ENCODE measurements at regions not wholly inside any gene's neighbourhood (a gene's known extent, or its start where the extent isn't known, plus 50 kb on each side); places are given as distances from the start of the nearest gene placed in this dataset.

DNA sequence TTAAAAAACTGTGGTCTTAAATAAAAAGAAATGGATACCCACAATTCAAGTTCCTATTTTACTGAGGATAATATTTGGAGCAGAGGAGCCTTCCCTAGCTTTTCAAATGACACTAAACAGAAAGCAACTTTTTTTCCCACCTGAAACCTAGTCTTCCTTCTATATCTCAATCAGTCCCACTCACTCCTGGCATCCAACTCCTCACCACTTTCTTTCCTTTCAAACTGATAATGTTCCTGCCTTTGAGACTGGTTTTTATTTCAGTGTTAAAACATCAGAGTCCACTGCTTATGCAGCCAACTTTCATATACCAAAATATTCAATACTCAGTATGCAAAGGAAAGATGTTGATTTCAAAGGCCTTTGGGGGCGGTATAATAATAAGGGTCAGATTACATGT lies 225.6 kb downstream of the GXYLT1 start:
- H3K27ac ChIP-seq (ENCODE audit: low read length) = no peak overlapping the region
- H3K4me3 ChIP-seq (ENCODE audit: low read length) = no peak overlapping the region

DNA sequence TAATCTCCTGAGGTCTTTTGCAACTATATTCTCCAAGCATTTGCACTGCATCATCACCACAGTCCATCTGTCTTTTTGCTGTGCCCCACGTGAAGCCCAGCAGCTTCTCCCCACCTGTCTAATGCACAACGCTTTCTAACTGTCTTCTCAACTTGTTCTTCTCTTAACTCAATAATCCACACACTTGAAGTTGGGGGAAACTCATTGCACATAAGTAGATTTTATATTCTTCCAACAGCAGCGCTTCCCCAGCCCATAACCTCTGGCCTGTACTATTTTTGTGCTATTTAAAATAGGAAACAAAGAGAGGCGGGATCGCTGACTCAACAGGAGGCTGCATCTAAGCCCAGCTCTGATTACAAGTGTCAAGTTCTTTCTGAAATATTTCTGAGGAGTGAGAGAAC lies 226.7 kb downstream of the GXYLT1 start:
- no peaks in the 10 kb centered on the region for H3K27me3 ChIP-seq (ENCODE audit: control insufficient read depth, insufficient read depth, low read length)
- peaks cover 2% of the 10 kb centered on the region for H3K4me1 ChIP-seq (ENCODE audit: control insufficient read depth, insufficient read depth, low read length)
- no peak overlapping the region for H3K27ac ChIP-seq (ENCODE audit: low read length)
- H3K36me3 ChIP-seq (ENCODE audit: control insufficient read depth, insufficient read depth, low read length) = no peaks in the 10 kb centered on the region
- DNase-seq = peak; percentile 26
- WGBS (ENCODE audit: insufficient coverage) = 35% methylated on average over 2 of the region's 5 CpGs
- H3K4me3 ChIP-seq (ENCODE audit: low read length) = no peak overlapping the region
- no peaks in the 10 kb centered on the region for H3K9me3 ChIP-seq (replicated peaks; ENCODE audit: control insufficient read depth, low read depth, low read length)

More for the DNA sequence above, 225.6 kb downstream of the GXYLT1 start:
- H3K9me3 ChIP-seq (replicated peaks; ENCODE audit: control insufficient read depth, low read depth, low read length) = no peaks in the 10 kb centered on the region
- H3K27me3 ChIP-seq (ENCODE audit: control insufficient read depth, insufficient read depth, low read length) = no peaks in the 10 kb centered on the region
- peaks cover 2% of the 10 kb centered on the region for H3K4me1 ChIP-seq (ENCODE audit: control insufficient read depth, insufficient read depth, low read length)
- no peaks in the 10 kb centered on the region for H3K36me3 ChIP-seq (ENCODE audit: control insufficient read depth, insufficient read depth, low read length)
- no peak for DNase-seq
- no CpG with 5 or more reads among the region's 1 CpG for WGBS (ENCODE audit: insufficient coverage)

DNA sequence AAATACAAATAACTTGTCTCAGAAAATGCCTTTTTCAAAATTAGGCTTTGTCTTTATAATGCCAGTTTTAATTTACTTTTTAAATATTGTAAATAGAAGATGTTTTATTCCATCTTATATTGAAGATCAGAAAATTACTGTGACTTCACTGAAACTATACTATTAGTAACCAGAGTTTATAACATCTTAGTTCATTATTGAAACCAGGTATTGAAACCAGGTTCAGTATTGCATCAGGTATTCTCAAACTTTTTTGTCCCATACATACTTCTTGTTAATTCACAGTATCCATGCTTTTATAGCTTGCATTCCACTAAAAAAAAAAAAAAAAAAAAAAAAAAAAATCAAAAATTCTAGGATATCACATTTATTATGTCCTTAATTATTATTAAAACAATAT lies 227.5 kb downstream of the GXYLT1 start:
- DNase-seq = no peak
- Histone ChIP-seq H3K27ac (ENCODE audit: low read length) (no peak overlapping the region), H3K27me3 (ENCODE audit: control insufficient read depth, insufficient read depth, low read length) (no peaks in the 10 kb centered on the region), H3K4me3 (ENCODE audit: low read length) (no peak overlapping the region), H3K4me1 (ENCODE audit: control insufficient read depth, insufficient read depth, low read length) (peaks cover 2% of the 10 kb centered on the region), H3K9me3 (replicated peaks; ENCODE audit: control insufficient read depth, low read depth, low read length) (no peaks in the 10 kb centered on the region), H3K36me3 (ENCODE audit: control insufficient read depth, insufficient read depth, low read length) (no peaks in the 10 kb centered on the region)

DNA sequence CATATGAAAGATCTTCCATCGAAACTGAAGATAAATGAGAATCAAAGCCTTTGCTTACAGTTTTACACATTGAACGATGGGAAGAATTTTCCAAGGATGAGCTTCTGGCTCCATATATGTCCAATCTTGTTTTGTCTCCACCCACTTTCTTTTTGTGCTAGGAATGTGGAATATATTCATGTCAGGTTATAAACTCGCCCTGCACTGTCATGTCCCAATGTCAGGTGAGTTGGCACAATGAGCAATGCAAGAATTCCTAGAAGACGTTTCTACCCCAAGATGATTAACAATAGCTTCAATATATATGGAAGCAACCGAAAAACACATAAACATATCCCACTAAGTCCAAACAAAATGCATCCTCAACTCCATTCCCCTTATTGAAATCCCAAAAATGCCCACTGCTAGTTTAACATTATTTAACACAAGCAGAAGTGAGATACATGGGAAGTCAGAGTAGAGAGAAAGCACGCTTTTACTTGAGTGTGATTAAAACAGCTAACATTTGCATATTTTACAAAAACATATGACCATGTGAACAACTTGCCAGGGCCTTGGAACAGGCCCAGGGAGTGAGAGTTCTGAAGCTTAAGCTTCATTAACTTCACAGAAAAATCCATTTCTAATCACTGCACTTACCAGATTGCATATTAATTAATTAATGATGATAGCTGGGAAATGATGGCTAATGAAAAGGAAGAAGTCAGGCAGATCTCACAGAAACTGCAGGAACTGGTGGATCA lies 233.9 kb downstream of the GXYLT1 start:
- no peak for DNase-seq
- H3K4me1 ChIP-seq (ENCODE audit: control insufficient read depth, insufficient read depth, low read length) = no peaks in the 10 kb centered on the region
- no peak overlapping the region for H3K4me3 ChIP-seq (ENCODE audit: low read length)
- H3K36me3 ChIP-seq (ENCODE audit: control insufficient read depth, insufficient read depth, low read length) = no peaks in the 10 kb centered on the region
- no peak overlapping the region for H3K27ac ChIP-seq (ENCODE audit: low read length)
- WGBS (ENCODE audit: insufficient coverage) = no CpG with 5 or more reads among the region's 6 CpGs
- no peaks in the 10 kb centered on the region for H3K9me3 ChIP-seq (replicated peaks; ENCODE audit: control insufficient read depth, low read depth, low read length)
- H3K27me3 ChIP-seq (ENCODE audit: control insufficient read depth, insufficient read depth, low read length) = no peaks in the 10 kb centered on the region

DNA sequence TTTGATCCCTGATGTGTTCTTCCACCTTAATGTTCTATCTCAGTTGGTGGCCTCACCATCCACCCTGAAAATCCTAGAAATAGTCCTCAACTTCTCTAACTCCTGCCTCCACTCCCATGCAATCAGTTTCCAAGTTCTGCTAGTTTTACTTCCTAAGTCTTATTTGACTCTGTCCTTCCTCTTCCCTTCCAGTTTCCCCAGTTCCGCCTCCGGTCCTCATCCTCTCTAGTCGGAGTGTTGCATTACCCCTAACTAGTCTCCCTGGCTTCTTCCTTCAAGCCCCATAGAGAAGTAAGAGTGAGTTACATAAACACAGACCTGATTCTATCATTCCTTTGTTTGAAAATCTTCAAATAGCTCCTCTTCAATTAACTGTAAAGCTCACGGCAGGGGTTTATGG lies 236.5 kb downstream of the GXYLT1 start:
- no peak overlapping the region for H3K4me3 ChIP-seq (ENCODE audit: low read length)
- WGBS (ENCODE audit: insufficient coverage) = no CpG with 5 or more reads among the region's 4 CpGs
- H3K9me3 ChIP-seq (replicated peaks; ENCODE audit: control insufficient read depth, low read depth, low read length) = no peaks in the 10 kb centered on the region
- no peaks in the 10 kb centered on the region for H3K27me3 ChIP-seq (ENCODE audit: control insufficient read depth, insufficient read depth, low read length)
- no peak overlapping the region for H3K27ac ChIP-seq (ENCODE audit: low read length)
- DNase-seq = no peak
- no peaks in the 10 kb centered on the region for H3K4me1 ChIP-seq (ENCODE audit: control insufficient read depth, insufficient read depth, low read length)
- H3K36me3 ChIP-seq (ENCODE audit: control insufficient read depth, insufficient read depth, low read length) = no peaks in the 10 kb centered on the region

DNA sequence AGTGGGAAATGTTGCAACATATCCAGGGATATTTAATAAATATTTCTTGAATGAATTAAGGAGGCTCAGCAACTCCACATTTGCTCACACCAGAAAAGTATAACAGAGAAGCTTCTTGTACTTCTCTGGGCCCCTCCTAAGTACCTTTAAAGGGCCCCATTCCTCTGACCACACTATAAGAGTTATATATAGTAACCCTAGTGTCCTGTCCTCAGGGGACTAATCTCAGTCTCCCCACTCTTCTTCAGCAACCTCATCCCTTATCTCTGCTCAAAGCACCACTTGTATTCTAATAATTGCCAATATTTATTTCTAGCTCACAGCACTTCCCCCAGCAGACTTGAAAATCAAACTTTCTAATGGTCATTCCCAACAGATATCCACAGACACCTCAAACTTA lies 237.1 kb downstream of the GXYLT1 start:
- H3K27me3 ChIP-seq (ENCODE audit: control insufficient read depth, insufficient read depth, low read length) = no peaks in the 10 kb centered on the region
- no peaks in the 10 kb centered on the region for H3K36me3 ChIP-seq (ENCODE audit: control insufficient read depth, insufficient read depth, low read length)
- H3K9me3 ChIP-seq (replicated peaks; ENCODE audit: control insufficient read depth, low read depth, low read length) = no peaks in the 10 kb centered on the region
- H3K27ac ChIP-seq (ENCODE audit: low read length) = no peak overlapping the region
- DNase-seq = no peak
- H3K4me3 ChIP-seq (ENCODE audit: low read length) = no peak overlapping the region
- no peaks in the 10 kb centered on the region for H3K4me1 ChIP-seq (ENCODE audit: control insufficient read depth, insufficient read depth, low read length)

DNA sequence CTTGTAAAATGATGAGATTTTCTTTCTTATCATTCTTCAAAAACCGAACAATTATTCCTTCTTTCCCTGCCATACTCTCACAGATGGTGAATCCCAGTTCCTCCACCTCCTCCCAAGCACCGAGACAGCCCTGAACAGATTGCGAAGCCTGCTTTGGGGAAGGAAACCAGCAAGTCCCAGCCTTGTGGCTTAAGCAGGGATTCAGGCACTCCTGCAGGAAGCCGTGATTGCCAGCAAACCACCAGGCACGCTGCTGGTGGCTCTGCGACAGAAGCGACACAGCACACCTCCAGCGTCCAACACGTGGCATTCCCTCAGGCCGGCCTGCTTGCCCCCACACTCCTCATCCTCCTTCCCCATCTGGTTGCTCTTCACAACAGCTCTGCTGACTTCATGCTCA lies 237.7 kb downstream of the GXYLT1 start:
- no peaks in the 10 kb centered on the region for H3K36me3 ChIP-seq (ENCODE audit: control insufficient read depth, insufficient read depth, low read length)
- H3K4me1 ChIP-seq (ENCODE audit: control insufficient read depth, insufficient read depth, low read length) = no peaks in the 10 kb centered on the region
- WGBS (ENCODE audit: insufficient coverage) = 76% methylated on average over 7 of the region's 10 CpGs
- no peak overlapping the region for H3K27ac ChIP-seq (ENCODE audit: low read length)
- H3K27me3 ChIP-seq (ENCODE audit: control insufficient read depth, insufficient read depth, low read length) = no peaks in the 10 kb centered on the region
- no peak for DNase-seq
- no peaks in the 10 kb centered on the region for H3K9me3 ChIP-seq (replicated peaks; ENCODE audit: control insufficient read depth, low read depth, low read length)
- H3K4me3 ChIP-seq (ENCODE audit: low read length) = no peak overlapping the region

DNA sequence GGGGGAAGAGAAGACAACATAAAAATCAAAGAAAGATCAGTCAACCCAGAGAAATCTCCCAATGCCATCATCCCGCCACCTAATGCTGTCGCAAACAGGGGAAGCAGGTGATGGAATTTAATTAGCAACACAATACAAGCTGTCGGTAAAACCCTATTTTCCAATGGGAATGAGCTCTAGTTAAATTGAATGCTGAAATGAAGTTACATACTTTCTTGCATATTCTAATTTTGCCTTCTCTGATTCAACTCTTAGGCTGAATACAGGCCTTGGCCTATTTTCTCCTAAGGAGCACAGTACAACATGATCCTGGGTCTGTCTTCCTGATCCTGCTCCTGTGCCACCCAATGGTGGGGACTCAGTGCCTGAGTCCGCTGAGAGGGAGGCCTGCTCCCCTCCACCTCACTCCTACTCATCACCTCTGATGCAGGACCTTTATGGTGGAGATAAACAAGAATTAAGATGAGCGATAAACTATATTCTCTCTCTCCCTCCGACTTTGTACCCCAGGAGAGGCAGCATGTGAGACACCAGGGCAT lies 238.8 kb downstream of the GXYLT1 start:
- Histone ChIP-seq H3K4me3 (ENCODE audit: low read length) (no peak overlapping the region), H3K36me3 (ENCODE audit: control insufficient read depth, insufficient read depth, low read length) (no peaks in the 10 kb centered on the region), H3K9me3 (replicated peaks; ENCODE audit: control insufficient read depth, low read depth, low read length) (no peaks in the 10 kb centered on the region), H3K27ac (ENCODE audit: low read length) (no peak overlapping the region), H3K4me1 (ENCODE audit: control insufficient read depth, insufficient read depth, low read length) (no peaks in the 10 kb centered on the region), H3K27me3 (ENCODE audit: control insufficient read depth, insufficient read depth, low read length) (no peaks in the 10 kb centered on the region)
- no peak for DNase-seq
- no CpG with 5 or more reads among the region's 6 CpGs for WGBS (ENCODE audit: insufficient coverage)

DNA sequence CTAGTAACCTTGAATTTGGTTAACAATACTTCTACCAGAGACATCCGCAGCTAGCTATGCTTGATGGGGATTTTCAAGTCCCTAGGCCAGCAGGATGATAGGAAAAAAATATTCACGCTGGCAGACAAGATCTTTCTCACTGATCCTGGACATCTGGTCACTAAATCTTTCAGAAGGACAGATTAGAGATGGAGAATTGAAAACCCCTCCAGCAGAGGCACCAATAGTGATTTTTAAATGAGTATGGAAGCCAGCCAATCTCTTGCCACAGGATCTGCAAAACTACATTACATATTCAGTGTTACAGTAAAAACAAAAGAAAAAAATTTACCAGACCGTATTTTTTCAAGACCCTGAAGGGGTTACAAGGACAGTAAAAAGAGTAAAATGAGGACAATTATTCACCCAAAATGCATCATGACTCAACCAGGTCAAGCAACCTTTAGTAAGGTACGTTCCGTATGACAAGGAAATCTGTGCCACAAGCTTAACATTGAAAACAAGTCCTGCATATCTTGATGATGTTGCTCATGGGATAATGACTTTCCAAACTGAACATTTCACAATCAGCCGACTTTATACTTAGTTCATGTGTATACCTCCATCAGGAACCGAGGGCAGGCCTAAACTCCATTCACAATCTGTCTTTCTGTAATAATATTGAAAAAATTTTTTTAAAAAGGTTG lies 239.5 kb downstream of the GXYLT1 start:
- H3K9me3 ChIP-seq (replicated peaks; ENCODE audit: control insufficient read depth, low read depth, low read length) = no peaks in the 10 kb centered on the region
- WGBS (ENCODE audit: insufficient coverage) = no CpG with 5 or more reads among the region's 7 CpGs
- H3K36me3 ChIP-seq (ENCODE audit: control insufficient read depth, insufficient read depth, low read length) = no peaks in the 10 kb centered on the region
- H3K4me3 ChIP-seq (ENCODE audit: low read length) = no peak overlapping the region
- no peak for DNase-seq
- H3K27ac ChIP-seq (ENCODE audit: low read length) = no peak overlapping the region
- H3K27me3 ChIP-seq (ENCODE audit: control insufficient read depth, insufficient read depth, low read length) = no peaks in the 10 kb centered on the region
- H3K4me1 ChIP-seq (ENCODE audit: control insufficient read depth, insufficient read depth, low read length) = no peaks in the 10 kb centered on the region

DNA sequence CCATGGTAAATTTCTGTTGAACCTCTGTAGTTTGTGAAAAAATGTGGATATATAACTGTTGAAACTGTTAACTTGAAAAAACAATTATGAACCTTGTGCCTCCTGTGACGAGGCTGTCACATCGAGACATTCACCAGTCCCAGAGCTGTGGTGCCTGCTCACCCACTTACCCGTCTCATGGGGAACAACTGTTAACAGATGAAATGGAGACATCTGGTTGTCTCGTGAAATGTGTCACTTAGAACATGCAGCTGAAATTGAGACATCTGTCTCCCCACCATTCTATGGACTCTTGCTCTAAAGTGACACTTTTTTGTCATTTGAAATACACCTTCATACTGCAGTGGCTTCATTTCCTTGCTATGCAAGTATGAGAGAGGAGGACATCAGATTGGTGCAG lies 240.6 kb downstream of the GXYLT1 start:
- Histone ChIP-seq H3K27ac (ENCODE audit: low read length) (no peak overlapping the region), H3K4me3 (ENCODE audit: low read length) (no peak overlapping the region), H3K4me1 (ENCODE audit: control insufficient read depth, insufficient read depth, low read length) (no peaks in the 10 kb centered on the region), H3K36me3 (ENCODE audit: control insufficient read depth, insufficient read depth, low read length) (no peaks in the 10 kb centered on the region), H3K9me3 (replicated peaks; ENCODE audit: control insufficient read depth, low read depth, low read length) (no peaks in the 10 kb centered on the region), H3K27me3 (ENCODE audit: control insufficient read depth, insufficient read depth, low read length) (no peaks in the 10 kb centered on the region)
- no peak for DNase-seq
- WGBS (ENCODE audit: insufficient coverage) = 80% methylated on average over 1 of the region's 4 CpGs

All from muscle of leg (tissue), 3 donors.